ENCODE measurements at regions not wholly inside any gene's neighbourhood (a gene's known extent, or its start where the extent isn't known, plus 50 kb on each side); places are given as distances from the start of the nearest gene placed in this dataset.

DNA sequence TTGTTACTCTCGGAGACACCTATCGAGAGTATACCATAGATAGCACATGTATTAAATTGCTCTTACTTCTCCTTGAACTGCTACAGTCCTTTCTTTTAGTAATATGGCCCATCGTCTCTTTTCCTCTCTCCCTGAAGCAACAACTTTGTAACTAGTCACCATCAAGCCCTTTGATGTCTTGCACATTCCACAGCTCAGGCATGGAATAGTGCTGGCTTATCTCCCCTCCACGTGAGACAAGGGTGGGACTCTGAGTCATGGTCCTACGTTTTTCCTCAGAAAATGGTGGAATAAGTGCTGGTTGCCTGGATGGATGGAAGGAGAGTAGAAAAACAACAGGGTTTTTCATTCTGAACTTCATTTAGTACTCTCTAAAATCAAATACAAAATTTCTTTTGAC, 163.3 kb upstream of the MBNL1 start:
- no peak for DNase-seq
- Histone ChIP-seq H3K4me3 (no peak overlapping the region), H3K27ac (no peak overlapping the region), H3K27me3 (no peaks in the 10 kb centered on the region), H3K4me1 (no peaks in the 10 kb centered on the region), H3K36me3 (no peaks in the 10 kb centered on the region), H3K9me3 (no peaks in the 10 kb centered on the region)
- WGBS, 2 donors, result 87 to 88% methylated on average over 5 of the region's 5 CpGs
- intact Hi-C loops (cut with DNase I), result no loop called here
- no peak for TF ChIP-seq EP300 (IDR thresholded peaks at IDR 0.05)
- TF ChIP-seq POLR2A (IDR thresholded peaks at IDR 0.05), result no peak
- no peak for TF ChIP-seq POLR2AphosphoS5 (IDR thresholded peaks at IDR 0.05)
- TF ChIP-seq, protein P1, sequence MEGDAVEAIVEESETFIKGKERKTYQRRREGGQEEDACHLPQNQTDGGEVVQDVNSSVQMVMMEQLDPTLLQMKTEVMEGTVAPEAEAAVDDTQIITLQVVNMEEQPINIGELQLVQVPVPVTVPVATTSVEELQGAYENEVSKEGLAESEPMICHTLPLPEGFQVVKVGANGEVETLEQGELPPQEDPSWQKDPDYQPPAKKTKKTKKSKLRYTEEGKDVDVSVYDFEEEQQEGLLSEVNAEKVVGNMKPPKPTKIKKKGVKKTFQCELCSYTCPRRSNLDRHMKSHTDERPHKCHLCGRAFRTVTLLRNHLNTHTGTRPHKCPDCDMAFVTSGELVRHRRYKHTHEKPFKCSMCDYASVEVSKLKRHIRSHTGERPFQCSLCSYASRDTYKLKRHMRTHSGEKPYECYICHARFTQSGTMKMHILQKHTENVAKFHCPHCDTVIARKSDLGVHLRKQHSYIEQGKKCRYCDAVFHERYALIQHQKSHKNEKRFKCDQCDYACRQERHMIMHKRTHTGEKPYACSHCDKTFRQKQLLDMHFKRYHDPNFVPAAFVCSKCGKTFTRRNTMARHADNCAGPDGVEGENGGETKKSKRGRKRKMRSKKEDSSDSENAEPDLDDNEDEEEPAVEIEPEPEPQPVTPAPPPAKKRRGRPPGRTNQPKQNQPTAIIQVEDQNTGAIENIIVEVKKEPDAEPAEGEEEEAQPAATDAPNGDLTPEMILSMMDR (IDR thresholded peaks at IDR 0.05), result no peak

DNA sequence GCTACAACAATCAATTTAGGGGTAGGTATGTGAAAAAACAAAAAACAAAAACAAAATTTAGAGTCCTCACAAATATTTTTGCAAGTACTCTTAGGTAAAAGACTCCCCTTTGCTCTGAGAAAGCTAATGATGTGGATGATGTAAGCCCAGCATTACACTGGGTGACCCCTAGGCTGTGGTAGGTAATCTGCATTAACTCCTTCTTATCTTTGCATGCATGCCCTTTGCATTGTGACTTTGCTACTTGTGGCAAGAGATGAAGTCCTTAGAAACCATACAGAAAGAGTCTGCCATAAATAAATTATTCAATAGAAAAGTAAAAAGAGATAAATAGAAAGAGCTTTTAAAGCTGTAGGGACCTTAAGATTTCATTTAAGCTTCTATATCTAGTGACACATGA, 159.7 kb upstream of the MBNL1 start:
- H3K27me3 ChIP-seq, result no peaks in the 10 kb centered on the region
- no peak overlapping the region for H3K4me3 ChIP-seq
- intact Hi-C loops (cut with DNase I), result no loop called here
- H3K27ac ChIP-seq, result no peak overlapping the region
- peaks cover 0 to 10% (median 0%) of the 10 kb centered on the region in 4 donors for H3K4me1 ChIP-seq
- no peaks in the 10 kb centered on the region for H3K9me3 ChIP-seq
- DNase-seq, result no peak
- no peak for TF ChIP-seq POLR2AphosphoS5 (IDR thresholded peaks at IDR 0.05)
- TF ChIP-seq POLR2A (IDR thresholded peaks at IDR 0.05), result no peak
- no peak for TF ChIP-seq EP300 (IDR thresholded peaks at IDR 0.05)
- TF ChIP-seq, protein P1 (IDR thresholded peaks at IDR 0.05), result no peak
- no peaks in the 10 kb centered on the region for H3K36me3 ChIP-seq

DNA sequence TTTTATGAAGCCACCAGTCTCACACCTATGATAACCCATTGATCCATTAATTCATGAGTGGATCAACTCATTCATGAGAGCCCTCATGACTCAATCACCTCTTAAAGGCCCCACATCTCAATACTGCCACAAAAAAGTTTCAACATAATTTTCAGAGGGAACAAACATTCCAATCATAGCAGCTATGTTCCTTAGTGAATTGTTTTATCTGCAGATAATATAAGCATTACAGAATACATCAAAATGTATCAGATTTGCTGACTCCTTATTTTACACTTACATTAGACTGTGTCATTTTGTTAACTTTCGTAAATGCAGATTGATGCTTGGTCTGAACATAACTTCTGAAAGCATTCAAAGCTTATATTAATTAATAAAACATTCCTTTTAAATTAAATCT, 155.3 kb upstream of the MBNL1 start:
- no peaks in the 10 kb centered on the region for H3K27me3 ChIP-seq
- WGBS, 2 donors, result 96 to 98% methylated on average over 1 of the region's 1 CpG
- TF ChIP-seq POLR2A (IDR thresholded peaks at IDR 0.05) (no peak), EP300 (IDR thresholded peaks at IDR 0.05) (no peak), POLR2AphosphoS5 (IDR thresholded peaks at IDR 0.05) (no peak)
- TF ChIP-seq, protein P1 (IDR thresholded peaks at IDR 0.05), result no peak
- peaks cover 0 to 12% (median 0%) of the 10 kb centered on the region in 4 donors for H3K4me1 ChIP-seq
- H3K36me3 ChIP-seq, result no peaks in the 10 kb centered on the region
- intact Hi-C loops (cut with DNase I), result no loop called here
- H3K9me3 ChIP-seq, result no peaks in the 10 kb centered on the region
- H3K27ac ChIP-seq, result peak overlapping the region in 2 of 4 donors; percentile 38 to 44
- no peak overlapping the region for H3K4me3 ChIP-seq
- no peak for DNase-seq

DNA sequence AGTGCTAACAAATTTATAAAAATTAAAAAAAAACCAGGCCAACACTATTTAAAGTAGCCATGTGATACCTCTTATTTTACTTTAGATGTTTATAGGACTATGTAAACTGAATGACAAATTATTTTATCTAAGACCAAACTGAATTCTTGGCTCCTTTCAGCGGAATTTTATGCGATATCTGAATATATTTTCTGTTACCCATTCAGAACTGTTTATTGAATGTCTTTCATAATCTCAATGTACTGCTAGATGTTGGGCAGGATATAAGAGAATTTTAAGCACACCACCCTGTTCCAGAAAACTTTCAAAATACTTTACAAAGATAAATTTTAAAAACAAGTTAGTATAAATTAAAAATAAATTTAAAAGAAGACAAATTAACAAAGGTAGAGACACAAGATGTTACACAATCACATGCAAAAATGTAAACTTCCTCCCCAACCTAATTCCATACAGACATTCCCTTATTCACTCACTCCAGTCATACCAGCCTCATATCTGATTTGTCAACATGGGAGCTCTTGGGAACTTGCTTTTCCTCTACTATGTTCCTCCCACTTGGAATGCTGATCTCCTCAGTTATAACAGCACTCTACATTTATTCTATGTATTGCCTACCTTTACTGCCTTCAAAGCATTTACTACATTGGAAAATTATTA, 154.6 kb upstream of the MBNL1 start:
- intact Hi-C loops (cut with DNase I), result no loop called here
- H3K4me3 ChIP-seq, result no peak overlapping the region
- no peak for DNase-seq
- no peaks in the 10 kb centered on the region for H3K9me3 ChIP-seq
- H3K27ac ChIP-seq, result peak overlapping the region in 2 of 4 donors; percentile 38 to 44
- H3K4me1 ChIP-seq, result peaks cover 0 to 12% (median 0%) of the 10 kb centered on the region in 4 donors
- TF ChIP-seq POLR2AphosphoS5 (IDR thresholded peaks at IDR 0.05) (peak in 1 of 4 donors; percentile 18), POLR2A (IDR thresholded peaks at IDR 0.05) (no peak)
- H3K36me3 ChIP-seq, result no peaks in the 10 kb centered on the region
- 91 to 95% methylated on average over 2 of the region's 2 CpGs for WGBS, 2 donors
- H3K27me3 ChIP-seq, result no peaks in the 10 kb centered on the region

DNA sequence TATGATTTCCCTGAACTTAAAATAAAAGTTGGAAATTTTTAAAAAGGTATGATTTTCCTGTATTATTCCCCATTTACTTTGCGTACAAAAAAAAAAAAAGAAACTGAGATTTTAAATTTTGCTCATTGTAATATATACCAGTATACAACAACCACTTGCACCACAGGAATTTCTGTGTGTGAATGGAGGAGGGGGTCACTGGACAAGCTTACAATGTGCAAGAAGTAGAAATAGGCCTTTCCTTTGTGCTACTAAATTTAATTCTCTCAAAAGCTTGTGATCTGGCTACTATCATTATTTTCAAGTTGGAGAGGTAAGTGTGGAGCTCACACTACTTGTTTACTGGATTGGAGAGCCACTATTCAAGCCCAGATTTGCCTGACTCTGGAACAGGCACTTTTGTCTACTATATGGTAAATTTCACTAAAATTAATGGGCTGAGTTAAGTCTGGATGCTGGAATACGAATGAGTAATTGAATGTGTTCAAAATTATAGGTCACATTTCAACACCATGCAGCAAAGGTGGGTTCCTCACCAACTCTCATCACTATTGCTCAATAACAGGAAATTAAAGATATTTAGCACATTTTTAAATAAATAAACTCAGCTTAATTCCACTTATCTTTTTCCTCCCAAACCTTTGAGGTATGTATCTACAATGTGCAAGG, 148.0 kb upstream of the MBNL1 start:
- intact Hi-C loops (cut with DNase I), result no loop called here
- Histone ChIP-seq H3K9me3 (no peaks in the 10 kb centered on the region), H3K27me3 (no peaks in the 10 kb centered on the region), H3K36me3 (no peaks in the 10 kb centered on the region), H3K4me3 (no peak overlapping the region), H3K27ac (peak overlapping the region in 3 of 4 donors; percentile 56 to 77 (median 73)), H3K4me1 (peaks cover 0 to 27% (median 13%) of the 10 kb centered on the region in 4 donors)
- TF ChIP-seq POLR2AphosphoS5 (IDR thresholded peaks at IDR 0.05) (no peak), EP300 (IDR thresholded peaks at IDR 0.05) (no peak), POLR2A (IDR thresholded peaks at IDR 0.05) (no peak)
- TF ChIP-seq, protein P1 (IDR thresholded peaks at IDR 0.05), result no peak
- 94% methylated on average over 2 of the region's 2 CpGs for WGBS, 2 donors
- no peak for DNase-seq
